Bronchial epithelial cell (primary cell): ENCODE measurements at regions not wholly inside any gene's neighbourhood (a gene's known extent, or its start where the extent isn't known, plus 50 kb on each side); places are given as distances from the start of the nearest gene placed in this dataset.
"Not testable (repeated sequence)": the region's sequence is repeated elsewhere in the genome, so short reads cannot be mapped to it uniquely, and the experiment has no call there.

Experiments
- DNase-seq: peaks from one replicate; pipeline ENCODE4 v3.0.0-alpha.2; 2010; ENCODE audit warnings: low read depth
- FAIRE-seq: peaks from 2 replicates; lab custom pipeline; 2011; peaks lifted over from hg19 to GRCh38; lab: Jason Lieb, UNC
- H3K27me3 ChIP-seq: 2 replicates; pipeline ENCODE4 v1.5.1; 2011; ENCODE audit warnings: low read length; ENCODE audit not compliant: control insufficient read depth, insufficient read depth
- H3K36me3 ChIP-seq: 2 replicates; pipeline ENCODE4 v1.5.1; 2011; ENCODE audit warnings: low read length; ENCODE audit not compliant: control insufficient read depth, insufficient read depth
- H3K4me3 ChIP-seq: 2 replicates; pipeline ENCODE4 v1.5.1; 2011; ENCODE audit warnings: mild to moderate bottlenecking, low read depth, low read length, control low read depth
- TF ChIP-seq, protein P1 (sequence below): IDR thresholded peaks from 2 replicates; pipeline ENCODE4 v1.5.1; 2011; ENCODE audit warnings: mild to moderate bottlenecking, moderate library complexity, low read length, control low read depth, inconsistent platforms; ENCODE audit not compliant: insufficient read depth, severe bottlenecking

DNA sequence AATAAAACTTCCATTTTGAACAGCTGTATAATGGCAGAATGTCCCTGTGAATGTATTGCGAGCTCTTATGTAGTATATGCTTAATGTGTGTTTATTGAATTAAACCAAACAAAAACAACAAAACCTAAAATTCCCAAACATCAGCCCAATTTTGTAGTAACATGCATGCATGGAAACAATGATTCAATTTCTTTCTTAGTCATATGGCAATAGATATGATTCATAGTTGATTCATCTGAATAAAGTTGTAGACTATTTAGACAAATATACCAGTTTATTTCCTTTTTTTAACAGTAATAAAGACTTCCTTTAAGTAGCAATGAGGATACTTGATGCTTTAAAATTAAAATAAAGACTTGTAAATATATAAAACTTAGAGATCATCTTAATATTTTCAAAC, 670.6 kb downstream of the CD109 start:
- Histone ChIP-seq H3K4me3 (no peak overlapping the region), H3K36me3 (no peaks in the 10 kb centered on the region), H3K27me3 (no peaks in the 10 kb centered on the region)
- DNase-seq (peak; percentile 85), FAIRE-seq (no peak)
- TF ChIP-seq, protein P1, sequence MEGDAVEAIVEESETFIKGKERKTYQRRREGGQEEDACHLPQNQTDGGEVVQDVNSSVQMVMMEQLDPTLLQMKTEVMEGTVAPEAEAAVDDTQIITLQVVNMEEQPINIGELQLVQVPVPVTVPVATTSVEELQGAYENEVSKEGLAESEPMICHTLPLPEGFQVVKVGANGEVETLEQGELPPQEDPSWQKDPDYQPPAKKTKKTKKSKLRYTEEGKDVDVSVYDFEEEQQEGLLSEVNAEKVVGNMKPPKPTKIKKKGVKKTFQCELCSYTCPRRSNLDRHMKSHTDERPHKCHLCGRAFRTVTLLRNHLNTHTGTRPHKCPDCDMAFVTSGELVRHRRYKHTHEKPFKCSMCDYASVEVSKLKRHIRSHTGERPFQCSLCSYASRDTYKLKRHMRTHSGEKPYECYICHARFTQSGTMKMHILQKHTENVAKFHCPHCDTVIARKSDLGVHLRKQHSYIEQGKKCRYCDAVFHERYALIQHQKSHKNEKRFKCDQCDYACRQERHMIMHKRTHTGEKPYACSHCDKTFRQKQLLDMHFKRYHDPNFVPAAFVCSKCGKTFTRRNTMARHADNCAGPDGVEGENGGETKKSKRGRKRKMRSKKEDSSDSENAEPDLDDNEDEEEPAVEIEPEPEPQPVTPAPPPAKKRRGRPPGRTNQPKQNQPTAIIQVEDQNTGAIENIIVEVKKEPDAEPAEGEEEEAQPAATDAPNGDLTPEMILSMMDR = no peak

DNA sequence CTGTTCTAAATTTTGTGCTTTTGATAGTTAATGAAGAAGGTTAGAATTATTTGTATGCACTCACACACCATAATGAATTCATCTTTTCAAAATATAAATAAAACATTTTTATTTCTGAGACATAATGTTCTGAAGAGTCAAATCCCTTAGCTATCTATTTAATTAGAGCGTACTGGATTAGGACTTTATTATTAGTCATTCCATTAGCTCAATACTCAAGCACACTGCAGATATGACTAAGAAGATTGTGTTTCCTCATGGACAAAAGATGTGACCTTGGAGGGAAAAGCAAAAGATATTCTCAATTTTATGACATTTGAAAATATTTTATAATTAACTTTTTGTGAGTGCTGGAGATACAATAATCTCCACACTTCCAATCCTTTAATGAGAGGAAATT, 666.4 kb downstream of the CD109 start:
- no peak overlapping the region for H3K4me3 ChIP-seq
- H3K27me3 ChIP-seq = no peaks in the 10 kb centered on the region
- no peak for FAIRE-seq

DNA sequence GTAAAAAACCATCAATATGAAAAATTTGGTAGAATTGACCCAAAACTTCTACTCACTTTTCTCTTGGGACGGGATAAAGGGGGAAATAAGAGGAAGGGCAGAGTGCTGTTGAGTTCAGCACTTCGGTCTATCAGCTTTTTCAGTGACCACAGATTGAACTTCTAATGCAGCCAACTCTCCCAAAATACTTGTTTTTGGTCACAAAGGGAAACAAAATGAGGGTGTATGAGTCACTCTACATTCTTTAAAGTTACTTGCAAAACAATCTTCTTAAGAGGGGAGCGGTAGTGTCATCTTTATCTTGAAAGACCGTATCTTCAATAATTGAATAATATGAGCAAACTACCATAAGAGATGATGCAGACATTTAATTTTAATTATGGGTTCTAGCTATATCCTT, 661.3 kb downstream of the CD109 start:
- no peaks in the 10 kb centered on the region for H3K36me3 ChIP-seq
- H3K27me3 ChIP-seq = no peaks in the 10 kb centered on the region
- FAIRE-seq (no peak), DNase-seq (no peak)
- no peak overlapping the region for H3K4me3 ChIP-seq
- TF ChIP-seq, protein P1 = no peak

More for the DNA sequence above, 666.4 kb downstream of the CD109 start:
- no peaks in the 10 kb centered on the region for H3K36me3 ChIP-seq
- DNase-seq = peak; percentile 59
- TF ChIP-seq, protein P1 = no peak

DNA sequence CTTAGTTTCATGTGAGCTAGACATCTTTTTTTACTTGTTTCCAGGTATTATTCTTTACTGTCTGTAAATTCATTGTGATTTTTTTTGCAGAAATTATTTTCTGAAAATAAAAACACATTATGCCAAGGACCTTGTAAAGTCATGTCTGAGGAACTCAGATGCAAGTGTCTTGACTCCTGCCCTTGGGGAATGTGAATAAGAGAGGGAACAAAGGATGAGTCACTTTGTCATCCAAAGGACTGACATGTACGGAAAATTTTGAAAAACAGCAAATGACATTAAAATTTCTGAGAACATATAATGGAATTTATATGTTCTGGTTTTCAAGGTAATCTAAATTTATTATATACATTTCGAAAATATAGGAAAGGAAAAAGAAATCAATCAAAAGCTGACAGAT, 660.4 kb downstream of the CD109 start:
- no peaks in the 10 kb centered on the region for H3K27me3 ChIP-seq
- FAIRE-seq (no peak), DNase-seq (peak; percentile 68)
- TF ChIP-seq, protein P1 = no peak
- H3K36me3 ChIP-seq = no peaks in the 10 kb centered on the region
- H3K4me3 ChIP-seq = no peak overlapping the region

DNA sequence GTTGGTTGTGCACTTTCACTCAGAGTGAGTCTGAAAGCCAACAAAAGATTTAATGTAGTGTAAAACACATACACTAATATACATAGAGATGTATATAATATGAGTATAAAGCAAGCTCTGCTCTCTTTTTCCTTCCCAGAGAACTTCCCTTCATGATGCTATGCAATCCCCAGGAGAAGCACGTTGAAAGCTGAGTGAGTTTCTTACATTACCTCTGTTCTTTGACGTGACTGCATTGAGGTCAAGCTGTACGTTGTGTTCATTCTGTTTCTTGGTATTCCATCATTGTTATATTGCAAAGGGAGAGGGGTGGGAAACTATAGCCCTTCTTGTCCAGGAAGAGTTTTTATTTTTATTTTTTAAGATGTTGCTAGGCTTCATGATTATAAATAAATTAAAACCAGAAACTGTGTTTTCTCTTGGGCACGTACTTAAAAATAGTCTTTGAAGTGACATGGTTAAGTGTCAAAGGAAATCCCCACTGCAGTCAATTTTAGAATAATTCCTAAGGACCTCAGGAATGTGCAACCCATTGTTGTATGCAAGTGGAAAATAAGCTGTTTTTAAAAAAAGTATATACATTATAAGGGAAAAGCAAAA, 651.0 kb downstream of the CD109 start:
- H3K4me3 ChIP-seq = no peak overlapping the region
- FAIRE-seq (no peak), DNase-seq (no peak)
- H3K36me3 ChIP-seq = no peaks in the 10 kb centered on the region
- no peaks in the 10 kb centered on the region for H3K27me3 ChIP-seq
- TF ChIP-seq, protein P1 = no peak

DNA sequence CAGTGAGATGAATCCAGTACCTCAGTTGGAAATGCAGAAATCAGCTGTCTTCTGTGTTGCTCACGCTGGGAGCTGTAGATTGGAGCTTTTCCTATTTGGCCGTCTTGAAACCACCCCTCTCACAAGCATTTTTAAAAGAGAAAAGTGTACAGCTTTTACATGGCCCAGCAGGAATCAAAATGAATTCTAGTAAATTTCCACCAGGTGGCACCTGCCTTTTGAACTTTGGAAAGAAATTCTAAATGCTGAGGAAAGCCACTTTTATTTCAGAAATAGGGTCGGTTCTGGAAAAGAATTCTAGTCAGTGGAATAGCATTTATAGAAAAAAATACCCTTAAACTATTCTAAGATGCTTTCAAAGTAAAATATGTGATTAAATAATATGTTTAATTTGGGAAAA, 647.8 kb downstream of the CD109 start:
- no peaks in the 10 kb centered on the region for H3K36me3 ChIP-seq
- FAIRE-seq = no peak
- no peak overlapping the region for H3K4me3 ChIP-seq
- TF ChIP-seq, protein P1 = peak; percentile 9
- no peaks in the 10 kb centered on the region for H3K27me3 ChIP-seq
- DNase-seq = no peak

DNA sequence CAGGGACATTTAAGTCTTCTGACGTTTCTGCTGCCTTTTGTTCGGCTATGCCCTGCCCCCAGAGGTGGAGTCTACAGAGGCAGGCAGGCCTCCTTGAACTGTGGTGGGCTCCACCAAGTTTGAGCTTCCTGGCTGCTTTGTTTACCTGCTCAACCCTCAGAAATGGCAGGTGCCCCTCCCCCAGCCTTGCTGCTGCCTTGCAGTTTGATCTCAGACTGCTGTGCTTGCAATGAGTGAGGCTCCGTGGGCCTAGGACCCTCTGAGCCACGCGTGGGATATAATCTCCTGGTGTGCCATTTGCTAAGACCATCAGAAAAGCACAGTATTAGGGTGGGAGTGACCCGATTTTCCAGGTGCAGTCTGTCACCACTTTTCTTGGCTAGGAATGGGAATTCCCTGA, 647.3 kb downstream of the CD109 start:
- H3K4me3 ChIP-seq, H3K27me3 ChIP-seq, DNase-seq, FAIRE-seq, H3K36me3 ChIP-seq: not testable (repeated sequence)
